HG03139 (cell line): ENCODE measurements at regions not wholly inside any gene's neighbourhood (a gene's known extent, or its start where the extent isn't known, plus 50 kb on each side); places are given as distances from the start of the nearest gene placed in this dataset.
"Not testable (repeated sequence)": the region's sequence is repeated elsewhere in the genome, so short reads cannot be mapped to it uniquely, and the experiment has no call there.

Experiments used
- ATAC-seq: cut with Tn5 transposase; IDR thresholded peaks from one replicate; pipeline ENCODE4 v1.9.1; 2021; ENCODE audit not compliant: unreplicated experiment

- ATAC-seq, result no peak
Observed at GRCh38 chr9:79471580-79472543, 99.9 kb upstream of the TLE4 start.

- ATAC-seq, result no peak
Observed at GRCh38 chr9:79473704-79474103, 98.1 kb upstream of the TLE4 start.

GRCh38 chr9:79477241-79477840 lies 94.4 kb upstream of the TLE4 start:
- no peak for ATAC-seq

GRCh38 chr9:79477955-79478771 lies 93.6 kb upstream of the TLE4 start:
- no peak for ATAC-seq

GRCh38 chr9:79480639-79481038 lies 91.1 kb upstream of the TLE4 start:
- no peak for ATAC-seq

- no peak for ATAC-seq
Observed at GRCh38 chr9:79481846-79482477, 89.8 kb upstream of the TLE4 start.

- ATAC-seq, result no peak
Observed at GRCh38 chr9:79485258-79485657, 86.5 kb upstream of the TLE4 start.

- ATAC-seq, result no peak
Observed at GRCh38 chr9:79489261-79490000, 82.3 kb upstream of the TLE4 start.

- no peak for ATAC-seq
Observed at GRCh38 chr9:79490657-79491248, 81.0 kb upstream of the TLE4 start.

- no peak for ATAC-seq
Observed at GRCh38 chr9:79492092-79493009, 79.4 kb upstream of the TLE4 start.

GRCh38 chr9:79500196-79500864 lies 71.4 kb upstream of the TLE4 start:
- ATAC-seq, result not testable (repeated sequence)

- no peak for ATAC-seq
Observed at GRCh38 chr9:79501546-79501945, 70.2 kb upstream of the TLE4 start.

GRCh38 chr9:79507801-79508200 lies 64.0 kb upstream of the TLE4 start:
- no peak for ATAC-seq

- ATAC-seq, result no peak
Observed at GRCh38 chr9:79512251-79512650, 59.5 kb upstream of the TLE4 start.
